HEK293 (cell line): ENCODE measurements at regions not wholly inside any gene's neighbourhood (a gene's known extent, or its start where the extent isn't known, plus 50 kb on each side); places are given as distances from the start of the nearest gene placed in this dataset.

Source experiments
- GLIS2 ChIP-seq: fragments of 450-650 bp; formaldehyde crosslinking; IDR thresholded peaks from 2 replicates; pipeline ENCODE4 v1.5.1; 2016; ENCODE audit warnings: missing biosample characterization, missing genetic modification characterization
- REPIN1 ChIP-seq: fragments of 450-650 bp; formaldehyde crosslinking; IDR thresholded peaks from 2 replicates; pipeline ENCODE4 v1.5.1; 2017; ENCODE audit warnings: missing biosample characterization, missing genetic modification characterization, low read depth
- SP7 ChIP-seq: fragments of 450-650 bp; formaldehyde crosslinking; IDR thresholded peaks from 2 replicates; pipeline ENCODE4 v1.5.1; 2016; ENCODE audit warnings: missing biosample characterization, missing genetic modification characterization
- TRIM28 ChIP-seq: IDR thresholded peaks from 2 replicates; pipeline ENCODE4 v1.6.1; 2011; ENCODE audit warnings: low read length, control low read depth, borderline replicate concordance
- ZBTB17 ChIP-seq: fragments of 450-650 bp; formaldehyde crosslinking; IDR thresholded peaks from 2 replicates; pipeline ENCODE4 v1.5.1; 2016; ENCODE audit warnings: missing biosample characterization, missing genetic modification characterization
- ZFHX2 ChIP-seq: fragments of 450-650 bp; formaldehyde crosslinking; conservative IDR thresholded peaks from 2 replicates; pipeline ENCODE4 v1.5.1; 2016; ENCODE audit warnings: missing biosample characterization, missing genetic modification characterization
- ZNF10 ChIP-seq: fragments of 450-650 bp; formaldehyde crosslinking; IDR thresholded peaks from 2 replicates; pipeline ENCODE4 v1.5.1; 2017; ENCODE audit warnings: missing biosample characterization, missing genetic modification characterization
- ZNF112 ChIP-seq: fragments of 450-650 bp; formaldehyde crosslinking; IDR thresholded peaks from 2 replicates; pipeline ENCODE4 v1.5.0; 2017; ENCODE audit warnings: missing biosample characterization, missing genetic modification characterization
- ZNF121 ChIP-seq: fragments of 450-650 bp; formaldehyde crosslinking; IDR thresholded peaks from 2 replicates; pipeline ENCODE4 v1.5.1; 2016; ENCODE audit warnings: missing biosample characterization, missing genetic modification characterization
- ZNF155 ChIP-seq: fragments of 450-650 bp; formaldehyde crosslinking; IDR thresholded peaks from 2 replicates; pipeline ENCODE4 v1.5.1; 2016; ENCODE audit warnings: missing biosample characterization, missing genetic modification characterization
- ZNF169 ChIP-seq: fragments of 450-650 bp; formaldehyde crosslinking; IDR thresholded peaks from 2 replicates; pipeline ENCODE4 v1.5.1; 2016; ENCODE audit warnings: missing biosample characterization, missing genetic modification characterization
- ZNF2 ChIP-seq: fragments of 450-650 bp; formaldehyde crosslinking; IDR thresholded peaks from 2 replicates; pipeline ENCODE4 v1.5.1; 2016; ENCODE audit warnings: missing biosample characterization, missing genetic modification characterization
- ZNF23 ChIP-seq: fragments of 450-650 bp; formaldehyde crosslinking; IDR thresholded peaks from 2 replicates; pipeline ENCODE4 v1.5.1; 2016; ENCODE audit warnings: missing biosample characterization, missing genetic modification characterization, borderline replicate concordance
- ZNF248 ChIP-seq: fragments of 450-650 bp; formaldehyde crosslinking; IDR thresholded peaks from 2 replicates; pipeline ENCODE4 v1.5.1; 2017; ENCODE audit warnings: missing biosample characterization, missing genetic modification characterization
- ZNF354C ChIP-seq: fragments of 450-650 bp; formaldehyde crosslinking; IDR thresholded peaks from 2 replicates; pipeline ENCODE4 v1.5.1; 2016; ENCODE audit warnings: missing biosample characterization, missing genetic modification characterization, low read depth, borderline replicate concordance
- ZNF404 ChIP-seq: fragments of 450-650 bp; formaldehyde crosslinking; IDR thresholded peaks from 2 replicates; pipeline ENCODE4 v1.5.1; 2017; ENCODE audit warnings: missing biosample characterization, missing genetic modification characterization
- ZNF48 ChIP-seq: fragments of 450-650 bp; formaldehyde crosslinking; IDR thresholded peaks from 2 replicates; pipeline ENCODE4 v1.5.1; 2016; ENCODE audit warnings: missing biosample characterization, missing genetic modification characterization
- ZNF555 ChIP-seq: fragments of 450-650 bp; formaldehyde crosslinking; conservative IDR thresholded peaks from 2 replicates; pipeline ENCODE4 v1.5.1; 2017; ENCODE audit warnings: missing biosample characterization, mild to moderate bottlenecking, missing genetic modification characterization, inconsistent platforms
- ZNF624 ChIP-seq: fragments of 450-650 bp; formaldehyde crosslinking; IDR thresholded peaks from 2 replicates; pipeline ENCODE4 v1.5.1; 2017; ENCODE audit warnings: missing biosample characterization, missing genetic modification characterization
- ZNF626 ChIP-seq: fragments of 450-650 bp; sonication (Bioruptor Pico); formaldehyde crosslinking; IDR thresholded peaks from 2 replicates; pipeline ENCODE4 v1.5.1; 2018; ENCODE audit warnings: missing biosample characterization, missing genetic modification characterization, inconsistent platforms
- ZNF629 ChIP-seq: fragments of 450-650 bp; formaldehyde crosslinking; IDR thresholded peaks from 2 replicates; pipeline ENCODE4 v1.5.1; 2017; ENCODE audit warnings: missing biosample characterization, missing genetic modification characterization
- ZNF768 ChIP-seq: fragments of 450-650 bp; formaldehyde crosslinking; IDR thresholded peaks from 2 replicates; pipeline ENCODE4 v1.5.1; 2018; ENCODE audit warnings: missing biosample characterization, mild to moderate bottlenecking, missing genetic modification characterization
- ZNF791 ChIP-seq: fragments of 450-650 bp; formaldehyde crosslinking; IDR thresholded peaks from 2 replicates; pipeline ENCODE4 v1.5.1; 2016; ENCODE audit warnings: missing biosample characterization, missing genetic modification characterization
- ZNF792 ChIP-seq: fragments of 450-650 bp; formaldehyde crosslinking; IDR thresholded peaks from 2 replicates; pipeline ENCODE4 v1.5.1; 2016; ENCODE audit warnings: missing biosample characterization, missing genetic modification characterization
- ZSCAN23 ChIP-seq: fragments of 450-650 bp; formaldehyde crosslinking; IDR thresholded peaks from 2 replicates; pipeline ENCODE4 v1.5.1; 2016; ENCODE audit warnings: missing biosample characterization, missing genetic modification characterization
- ZXDB ChIP-seq: fragments of 450-650 bp; formaldehyde crosslinking; IDR thresholded peaks from 2 replicates; pipeline ENCODE4 v1.5.1; 2016; ENCODE audit warnings: missing biosample characterization, missing genetic modification characterization
- TF ChIP-seq, protein P1 (sequence below): fragments of 450-650 bp; formaldehyde crosslinking; optimal IDR thresholded peaks from 2 replicates; pipeline ENCODE3; 2016; ENCODE audit warnings: missing biosample characterization, mild to moderate bottlenecking, missing genetic modification characterization
- TF ChIP-seq, protein P2 (sequence below): fragments of 450-650 bp; formaldehyde crosslinking; IDR thresholded peaks from 2 replicates; pipeline ENCODE4 v1.5.1; 2017; ENCODE audit warnings: missing biosample characterization, missing genetic modification characterization
- TF ChIP-seq, protein P3 (sequence below): fragments of 450-650 bp; formaldehyde crosslinking; IDR thresholded peaks from 2 replicates; pipeline ENCODE4 v1.5.1; 2016; ENCODE audit warnings: missing biosample characterization, missing genetic modification characterization
- TF ChIP-seq, protein P4 (sequence below): fragments of 450-650 bp; IDR thresholded peaks from 2 replicates; pipeline ENCODE4 v1.5.1; 2018; ENCODE audit warnings: missing biosample characterization, mild to moderate bottlenecking, missing genetic modification characterization
- TF ChIP-seq, protein P5 (sequence below): fragments of 450-650 bp; formaldehyde crosslinking; IDR thresholded peaks from 2 replicates; pipeline ENCODE4 v1.5.1; 2016; ENCODE audit warnings: missing biosample characterization, missing genetic modification characterization
- TF ChIP-seq, protein P6 (sequence below): fragments of 450-650 bp; formaldehyde crosslinking; IDR thresholded peaks from 2 replicates; pipeline ENCODE4 v1.5.1; 2016; ENCODE audit warnings: missing biosample characterization, missing genetic modification characterization
- TF ChIP-seq, protein P7 (sequence below): fragments of 450-650 bp; formaldehyde crosslinking; IDR thresholded peaks from 2 replicates; pipeline ENCODE4 v1.5.1; 2016; ENCODE audit warnings: missing biosample characterization, missing genetic modification characterization

DNA sequence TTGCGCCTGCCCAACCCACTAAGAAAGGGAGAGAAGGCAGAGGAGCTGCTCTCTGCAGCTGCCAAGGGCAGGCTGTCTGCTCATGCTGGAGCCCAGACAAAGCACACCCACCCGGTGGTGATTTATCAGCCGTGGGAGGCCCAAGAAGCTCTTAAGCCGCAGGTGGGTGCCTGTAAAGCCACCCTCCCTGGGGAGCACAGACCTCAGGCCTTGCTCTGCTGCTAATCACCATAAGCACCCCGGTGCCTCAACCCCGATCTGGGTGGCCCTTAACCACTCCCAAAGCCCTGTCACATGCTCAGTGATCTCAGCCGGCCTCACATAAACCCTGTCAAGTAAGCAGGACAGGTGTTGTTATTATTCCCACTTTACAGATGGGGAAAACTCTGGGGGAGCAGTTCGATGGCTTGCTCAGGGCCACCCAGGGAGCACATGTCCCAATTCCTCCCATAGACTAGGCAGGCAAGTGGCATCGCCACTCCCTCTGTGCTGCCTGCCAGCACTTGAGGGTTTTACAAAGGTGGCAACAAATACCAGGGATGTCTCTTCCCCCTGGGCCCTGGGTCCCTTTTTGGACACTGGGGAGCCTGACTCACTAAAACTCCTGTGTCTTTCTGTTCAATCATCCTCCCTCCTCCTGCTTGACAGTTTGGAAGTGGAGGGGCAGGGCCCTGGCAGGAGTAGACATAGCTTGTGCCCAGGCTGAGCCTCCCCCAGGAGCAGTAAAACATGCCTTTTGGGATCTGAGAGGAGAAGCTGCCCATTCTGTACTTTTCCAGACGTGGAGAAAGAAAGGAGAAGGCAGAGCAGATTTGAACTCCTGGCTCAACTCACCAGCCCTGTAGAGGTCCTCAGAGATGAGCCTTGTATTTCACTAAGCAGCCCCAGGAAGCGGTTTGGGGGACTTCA lies 299.3 kb downstream of the SOX9 start (continued):
- TF ChIP-seq, protein P1, sequence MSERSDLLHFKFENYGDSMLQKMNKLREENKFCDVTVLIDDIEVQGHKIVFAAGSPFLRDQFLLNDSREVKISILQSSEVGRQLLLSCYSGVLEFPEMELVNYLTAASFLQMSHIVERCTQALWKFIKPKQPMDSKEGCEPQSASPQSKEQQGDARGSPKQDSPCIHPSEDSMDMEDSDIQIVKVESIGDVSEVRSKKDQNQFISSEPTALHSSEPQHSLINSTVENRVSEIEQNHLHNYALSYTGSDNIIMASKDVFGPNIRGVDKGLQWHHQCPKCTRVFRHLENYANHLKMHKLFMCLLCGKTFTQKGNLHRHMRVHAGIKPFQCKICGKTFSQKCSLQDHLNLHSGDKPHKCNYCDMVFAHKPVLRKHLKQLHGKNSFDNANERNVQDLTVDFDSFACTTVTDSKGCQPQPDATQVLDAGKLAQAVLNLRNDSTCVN (tag by site-specific recombination), result no peak
- TF ChIP-seq ZNF792 (tag by site-specific recombination), result no peak
- TF ChIP-seq ZNF555 (tag by site-specific recombination), result no peak
- no peak for TF ChIP-seq ZNF155
- no peak for TF ChIP-seq REPIN1
- TF ChIP-seq, protein P2, sequence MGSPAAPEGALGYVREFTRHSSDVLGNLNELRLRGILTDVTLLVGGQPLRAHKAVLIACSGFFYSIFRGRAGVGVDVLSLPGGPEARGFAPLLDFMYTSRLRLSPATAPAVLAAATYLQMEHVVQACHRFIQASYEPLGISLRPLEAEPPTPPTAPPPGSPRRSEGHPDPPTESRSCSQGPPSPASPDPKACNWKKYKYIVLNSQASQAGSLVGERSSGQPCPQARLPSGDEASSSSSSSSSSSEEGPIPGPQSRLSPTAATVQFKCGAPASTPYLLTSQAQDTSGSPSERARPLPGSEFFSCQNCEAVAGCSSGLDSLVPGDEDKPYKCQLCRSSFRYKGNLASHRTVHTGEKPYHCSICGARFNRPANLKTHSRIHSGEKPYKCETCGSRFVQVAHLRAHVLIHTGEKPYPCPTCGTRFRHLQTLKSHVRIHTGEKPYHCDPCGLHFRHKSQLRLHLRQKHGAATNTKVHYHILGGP (tag by site-specific recombination), result no peak
- TF ChIP-seq ZNF121 (tag by site-specific recombination), result no peak
- TF ChIP-seq ZNF169 (tag by site-specific recombination), result no peak
- TF ChIP-seq ZNF23, result no peak
- no peak for TF ChIP-seq ZNF10
- no peak for TF ChIP-seq ZNF248 (tag by site-specific recombination)
- TF ChIP-seq ZNF626 (tag by site-specific recombination), result no peak
- no peak for TF ChIP-seq ZNF768 (tag by site-specific recombination)
- TF ChIP-seq ZNF791 (tag by site-specific recombination), result no peak
- TF ChIP-seq, protein P3, sequence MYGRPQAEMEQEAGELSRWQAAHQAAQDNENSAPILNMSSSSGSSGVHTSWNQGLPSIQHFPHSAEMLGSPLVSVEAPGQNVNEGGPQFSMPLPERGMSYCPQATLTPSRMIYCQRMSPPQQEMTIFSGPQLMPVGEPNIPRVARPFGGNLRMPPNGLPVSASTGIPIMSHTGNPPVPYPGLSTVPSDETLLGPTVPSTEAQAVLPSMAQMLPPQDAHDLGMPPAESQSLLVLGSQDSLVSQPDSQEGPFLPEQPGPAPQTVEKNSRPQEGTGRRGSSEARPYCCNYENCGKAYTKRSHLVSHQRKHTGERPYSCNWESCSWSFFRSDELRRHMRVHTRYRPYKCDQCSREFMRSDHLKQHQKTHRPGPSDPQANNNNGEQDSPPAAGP (tag by site-specific recombination), result peak; percentile 99
- TF ChIP-seq GLIS2, result peak; percentile 60
- no peak for TF ChIP-seq ZNF404 (tag by site-specific recombination)
- no peak for TF ChIP-seq ZSCAN23
- peak; percentile 41; the same call in 1 of the 2 replicates for TF ChIP-seq ZNF629 (tag by site-specific recombination)
- TF ChIP-seq ZFHX2 (tag by site-specific recombination), result peak; percentile 96
- TF ChIP-seq, protein P4, sequence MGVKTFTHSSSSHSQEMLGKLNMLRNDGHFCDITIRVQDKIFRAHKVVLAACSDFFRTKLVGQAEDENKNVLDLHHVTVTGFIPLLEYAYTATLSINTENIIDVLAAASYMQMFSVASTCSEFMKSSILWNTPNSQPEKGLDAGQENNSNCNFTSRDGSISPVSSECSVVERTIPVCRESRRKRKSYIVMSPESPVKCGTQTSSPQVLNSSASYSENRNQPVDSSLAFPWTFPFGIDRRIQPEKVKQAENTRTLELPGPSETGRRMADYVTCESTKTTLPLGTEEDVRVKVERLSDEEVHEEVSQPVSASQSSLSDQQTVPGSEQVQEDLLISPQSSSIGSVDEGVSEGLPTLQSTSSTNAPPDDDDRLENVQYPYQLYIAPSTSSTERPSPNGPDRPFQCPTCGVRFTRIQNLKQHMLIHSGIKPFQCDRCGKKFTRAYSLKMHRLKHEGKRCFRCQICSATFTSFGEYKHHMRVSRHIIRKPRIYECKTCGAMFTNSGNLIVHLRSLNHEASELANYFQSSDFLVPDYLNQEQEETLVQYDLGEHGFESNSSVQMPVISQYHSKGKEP (tag by site-specific recombination), result no peak
- no peak for TF ChIP-seq ZNF354C (tag by site-specific recombination)
- TF ChIP-seq ZNF2 (tag by site-specific recombination), result no peak
- TF ChIP-seq, protein P5, sequence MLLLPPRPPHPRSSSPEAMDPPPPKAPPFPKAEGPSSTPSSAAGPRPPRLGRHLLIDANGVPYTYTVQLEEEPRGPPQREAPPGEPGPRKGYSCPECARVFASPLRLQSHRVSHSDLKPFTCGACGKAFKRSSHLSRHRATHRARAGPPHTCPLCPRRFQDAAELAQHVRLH (tag by site-specific recombination), result no peak
- peak; percentile 56 for TF ChIP-seq ZBTB17 (tag by site-specific recombination)
- TF ChIP-seq ZNF112 (tag by site-specific recombination), result no peak
- TF ChIP-seq SP7 (tag by site-specific recombination), result peak; percentile 56; the same call in 1 of the 2 replicates
- TF ChIP-seq ZNF624 (tag by site-specific recombination), result no peak
- TF ChIP-seq, protein P6, sequence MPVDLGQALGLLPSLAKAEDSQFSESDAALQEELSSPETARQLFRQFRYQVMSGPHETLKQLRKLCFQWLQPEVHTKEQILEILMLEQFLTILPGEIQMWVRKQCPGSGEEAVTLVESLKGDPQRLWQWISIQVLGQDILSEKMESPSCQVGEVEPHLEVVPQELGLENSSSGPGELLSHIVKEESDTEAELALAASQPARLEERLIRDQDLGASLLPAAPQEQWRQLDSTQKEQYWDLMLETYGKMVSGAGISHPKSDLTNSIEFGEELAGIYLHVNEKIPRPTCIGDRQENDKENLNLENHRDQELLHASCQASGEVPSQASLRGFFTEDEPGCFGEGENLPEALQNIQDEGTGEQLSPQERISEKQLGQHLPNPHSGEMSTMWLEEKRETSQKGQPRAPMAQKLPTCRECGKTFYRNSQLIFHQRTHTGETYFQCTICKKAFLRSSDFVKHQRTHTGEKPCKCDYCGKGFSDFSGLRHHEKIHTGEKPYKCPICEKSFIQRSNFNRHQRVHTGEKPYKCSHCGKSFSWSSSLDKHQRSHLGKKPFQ (tag by site-specific recombination), result no peak
- no peak for TF ChIP-seq ZNF48
- TF ChIP-seq, protein P7, sequence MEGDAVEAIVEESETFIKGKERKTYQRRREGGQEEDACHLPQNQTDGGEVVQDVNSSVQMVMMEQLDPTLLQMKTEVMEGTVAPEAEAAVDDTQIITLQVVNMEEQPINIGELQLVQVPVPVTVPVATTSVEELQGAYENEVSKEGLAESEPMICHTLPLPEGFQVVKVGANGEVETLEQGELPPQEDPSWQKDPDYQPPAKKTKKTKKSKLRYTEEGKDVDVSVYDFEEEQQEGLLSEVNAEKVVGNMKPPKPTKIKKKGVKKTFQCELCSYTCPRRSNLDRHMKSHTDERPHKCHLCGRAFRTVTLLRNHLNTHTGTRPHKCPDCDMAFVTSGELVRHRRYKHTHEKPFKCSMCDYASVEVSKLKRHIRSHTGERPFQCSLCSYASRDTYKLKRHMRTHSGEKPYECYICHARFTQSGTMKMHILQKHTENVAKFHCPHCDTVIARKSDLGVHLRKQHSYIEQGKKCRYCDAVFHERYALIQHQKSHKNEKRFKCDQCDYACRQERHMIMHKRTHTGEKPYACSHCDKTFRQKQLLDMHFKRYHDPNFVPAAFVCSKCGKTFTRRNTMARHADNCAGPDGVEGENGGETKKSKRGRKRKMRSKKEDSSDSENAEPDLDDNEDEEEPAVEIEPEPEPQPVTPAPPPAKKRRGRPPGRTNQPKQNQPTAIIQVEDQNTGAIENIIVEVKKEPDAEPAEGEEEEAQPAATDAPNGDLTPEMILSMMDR (tag by site-specific recombination), result no peak
- TF ChIP-seq ZXDB, result no peak
- TF ChIP-seq TRIM28, result no peak
